ENCODE measurements at regions not wholly inside any gene's neighbourhood (a gene's known extent, or its start where the extent isn't known, plus 50 kb on each side); places are given as distances from the start of the nearest gene placed in this dataset.

- DNase-seq (ENCODE audit: low read depth in 1 of 2, low spot score in 2 of 2) = no peak
- Histone ChIP-seq H3K9me3 (ENCODE audit: insufficient read depth in 2 of 2, low read depth in 1 of 2, low read length in 1 of 2) (no peaks in the 10 kb centered on the region), H3K56ac (replicated peaks; ENCODE audit: insufficient read length, low read depth, low read length) (no peak overlapping the region), H2AK5ac (ENCODE audit: low read depth, low read length) (no peak overlapping the region), H3K18ac (ENCODE audit: extremely low read depth, low read length) (no peak overlapping the region), H3K4ac (replicated peaks; ENCODE audit: insufficient read length, low read depth, low read length) (no peak overlapping the region), H3K36me3 (ENCODE audit: control insufficient read depth in 2 of 4, insufficient read depth in 4 of 4, low read length in 3 of 4) (no peaks in the 10 kb centered on the region), H3K23ac (ENCODE audit: insufficient read length) (no peak overlapping the region), H2BK5ac (ENCODE audit: low read depth, low read length) (no peak overlapping the region), H2BK120ac (replicated peaks; ENCODE audit: low read depth, low read length) (no peak overlapping the region), H3K79me2 (ENCODE audit: control insufficient read depth in 1 of 2, insufficient read depth in 2 of 2, low read length in 2 of 2) (no peaks in the 10 kb centered on the region), H2AFZ (ENCODE audit: low read length) (0 out of 2 replicates have a peak overlapping the region, but pooled peaks have one; percentile 62), H4K5ac (ENCODE audit: insufficient read length, low read depth, low read length) (no peak overlapping the region), H3K4me1 (replicated peaks in 1 of 4; ENCODE audit: control insufficient read depth in 3 of 4, insufficient read depth in 4 of 4, low read length in 3 of 4) (no peaks in the 10 kb centered on the region), H3K4me3 (ENCODE audit: extremely low read depth in 1 of 4, insufficient read depth in 2 of 4, low read depth in 3 of 4, low read length in 4 of 4) (no peak overlapping the region), H3K27ac (ENCODE audit: low read depth, low read length) (no peak overlapping the region), H4K8ac (ENCODE audit: extremely low read depth, insufficient read depth, low read length) (no peak overlapping the region), H2BK15ac (ENCODE audit: low read length) (no peak overlapping the region), H4K20me1 (replicated peaks in 1 of 2; ENCODE audit: control insufficient read depth in 1 of 2, insufficient read depth in 2 of 2, low read length in 2 of 2) (no peaks in the 10 kb centered on the region), H3K9ac (replicated peaks in 1 of 4; ENCODE audit: extremely low read depth in 1 of 4, low read depth in 3 of 4, low read length in 3 of 4) (no peak overlapping the region), H3K79me1 (ENCODE audit: low read depth, low read length) (no peaks in the 10 kb centered on the region), H3K4me2 (ENCODE audit: insufficient read depth in 1 of 2, low read depth in 2 of 2, low read length in 2 of 2) (no peak overlapping the region), H3K27me3 (replicated peaks in 1 of 4; ENCODE audit: control insufficient read depth in 3 of 4, extremely low read depth in 1 of 4, insufficient read depth in 3 of 4, low read length in 3 of 4) (peaks cover 0 to 1% (median 0%) of the 10 kb centered on the region in 4 experiments; a peak in 1 of 7 replicates), H2BK20ac (ENCODE audit: low read length) (no peak overlapping the region), H3K23me2 (ENCODE audit: low read depth, low read length) (no peaks in the 10 kb centered on the region), H2BK12ac (ENCODE audit: low read depth, low read length) (no peak overlapping the region), H3K14ac (ENCODE audit: insufficient read length) (no peak overlapping the region), H4K91ac (replicated peaks; ENCODE audit: insufficient read length, low read length) (no peak overlapping the region)
- no peak for FAIRE-seq
- WGBS, 2 experiments (ENCODE audit: extremely low coverage in 1 of 2, insufficient coverage in 1 of 2, insufficient read length in 1 of 2, insufficient replicate concordance in 2 of 2, low coverage in 1 of 2, low lambda C conversion rate in 2 of 2, missing lambda C conversion rate in 1 of 2) = 89% methylated on average over 4 of the region's 4 CpGs; no CpG with 5 or more reads in 1 of the 2 experiments
- CTCF ChIA-PET (ENCODE audit: partially characterized antibody) = interaction anchor here (1.1 kb wide), 1 partner anchor 14 kb away, joined by 5 read pairs; no protein-coding TSS in a partner anchor
- POLR2A ChIA-PET (ENCODE audit: partially characterized antibody) = no interaction called here
- no peak for TF ChIP-seq E2F6 (IDR thresholded peaks at IDR 0.05)
- no peak for TF ChIP-seq GABPA (IDR thresholded peaks at IDR 0.05; ENCODE audit: borderline replicate concordance, insufficient read depth, low read length)
- TF ChIP-seq TAF7 (optimal IDR thresholded peaks at IDR 0.05; ENCODE audit: borderline replicate concordance, low read depth, low read length) = no peak
- TF ChIP-seq USF2 (IDR thresholded peaks at IDR 0.05; ENCODE audit: low read length) = no peak
- no peak for TF ChIP-seq EP300 (IDR thresholded peaks at IDR 0.05; ENCODE audit: borderline replicate concordance in 1 of 2, low read depth in 2 of 2, low read length in 2 of 2)
- no peak for TF ChIP-seq SIN3A (conservative IDR thresholded peaks at IDR 0.05 in 1 of 2, IDR thresholded peaks at IDR 0.05 in 1 of 2; ENCODE audit: low read depth in 1 of 2, low read length in 2 of 2)
- no peak for TF ChIP-seq CHD1 (IDR thresholded peaks at IDR 0.05; ENCODE audit: low read depth, low read length)
- no peak for TF ChIP-seq CREB1 (IDR thresholded peaks at IDR 0.05)
- TF ChIP-seq SUZ12 (IDR thresholded peaks at IDR 0.05; ENCODE audit: low read length) = no peak
- TF ChIP-seq SP1 (IDR thresholded peaks at IDR 0.05; ENCODE audit: low read depth, low read length) = no peak
- TF ChIP-seq POU5F1 (IDR thresholded peaks at IDR 0.05; ENCODE audit: low read depth, low read length) = no peak
- TF ChIP-seq MAFK (IDR thresholded peaks at IDR 0.05; ENCODE audit: low read depth, low read length) = no peak
Measured at GRCh38 chr10:109030581-109031210, 892.6 kb downstream of the XPNPEP1 start.
